CMK (cell line): ENCODE measurements at regions not wholly inside any gene's neighbourhood (a gene's known extent, or its start where the extent isn't known, plus 50 kb on each side); places are given as distances from the start of the nearest gene placed in this dataset.
"Not testable (repeated sequence)": the region's sequence is repeated elsewhere in the genome, so short reads cannot be mapped to it uniquely, and the experiment has no call there.

Source experiments
- DNase-seq: peaks from one replicate; pipeline ENCODE4 v3.0.0-alpha.2; 2010; ENCODE audit warnings: low read depth

DNA sequence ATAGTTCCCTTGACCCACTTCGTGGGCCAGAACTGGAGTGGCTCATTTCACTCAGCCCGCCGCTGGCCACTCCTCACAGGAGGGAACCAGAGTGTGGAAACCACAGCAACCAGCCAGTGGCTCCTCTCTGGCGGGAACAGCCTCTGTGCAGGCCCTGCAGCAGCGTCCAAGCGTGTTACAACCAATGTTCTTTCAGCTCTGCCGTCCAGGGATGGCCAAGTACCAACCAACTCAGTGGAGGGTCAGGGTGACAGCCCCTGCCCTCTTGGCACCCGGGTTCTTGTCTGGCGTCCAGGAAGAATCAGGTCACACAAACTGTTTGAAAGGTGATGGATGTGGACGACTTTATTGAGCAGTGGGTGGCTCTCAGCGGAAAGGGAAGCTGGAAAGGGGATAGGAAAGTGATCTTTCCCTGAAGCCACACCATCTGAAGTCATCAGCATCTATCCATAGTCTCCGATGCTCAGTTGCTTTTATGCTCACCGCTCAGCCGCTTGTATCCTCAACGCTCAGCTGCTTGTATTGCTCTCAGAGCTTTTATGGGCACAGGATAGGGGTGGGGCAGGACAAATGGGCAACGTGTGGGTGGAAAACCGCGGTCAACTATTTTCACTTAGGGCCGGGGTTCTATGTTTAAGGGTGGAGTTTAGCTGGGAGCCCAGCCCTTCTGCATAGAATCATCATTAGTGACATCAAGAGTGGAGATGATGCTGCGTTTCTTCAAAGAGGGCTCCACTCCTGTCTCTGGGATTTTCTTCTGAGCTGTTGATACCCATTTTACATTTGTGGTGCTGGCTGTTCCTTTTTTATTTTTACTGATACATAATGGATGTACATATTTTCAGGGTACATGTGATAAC, 250.2 kb downstream of the RRAGC start:
- DNase-seq, result no peak

DNA sequence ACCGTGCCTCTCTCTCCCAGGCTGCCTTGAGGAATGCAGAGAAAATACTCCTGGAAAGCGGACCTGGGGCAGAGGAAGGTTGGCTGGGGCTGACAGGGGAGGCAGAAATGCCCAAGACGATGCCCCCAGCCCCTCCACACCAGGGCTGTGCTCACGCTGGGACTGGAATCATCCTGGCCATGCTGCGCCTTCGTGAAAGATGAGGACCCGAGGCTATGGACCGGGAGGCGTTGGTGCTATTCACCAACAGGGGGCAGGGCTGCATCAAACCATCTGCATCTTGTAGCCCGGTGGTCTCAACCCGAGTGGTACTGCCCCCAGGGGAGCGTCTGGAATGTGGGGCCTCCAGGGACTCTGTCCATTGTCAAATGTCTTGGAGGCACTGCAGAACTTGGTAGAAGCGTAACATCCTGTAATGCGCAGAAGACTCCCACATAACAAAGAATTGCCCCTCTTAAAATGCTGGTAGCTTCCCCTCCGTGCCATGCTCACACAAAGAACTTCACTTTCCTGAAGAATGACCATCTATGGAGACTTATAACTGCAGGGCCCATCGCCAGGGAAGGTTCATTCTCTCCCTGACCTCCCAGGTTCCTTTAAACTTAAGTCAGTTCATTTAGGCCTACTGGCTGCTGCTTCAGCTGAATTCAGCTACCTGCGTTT, 251.2 kb downstream of the RRAGC start:
- DNase-seq, result no peak

DNA sequence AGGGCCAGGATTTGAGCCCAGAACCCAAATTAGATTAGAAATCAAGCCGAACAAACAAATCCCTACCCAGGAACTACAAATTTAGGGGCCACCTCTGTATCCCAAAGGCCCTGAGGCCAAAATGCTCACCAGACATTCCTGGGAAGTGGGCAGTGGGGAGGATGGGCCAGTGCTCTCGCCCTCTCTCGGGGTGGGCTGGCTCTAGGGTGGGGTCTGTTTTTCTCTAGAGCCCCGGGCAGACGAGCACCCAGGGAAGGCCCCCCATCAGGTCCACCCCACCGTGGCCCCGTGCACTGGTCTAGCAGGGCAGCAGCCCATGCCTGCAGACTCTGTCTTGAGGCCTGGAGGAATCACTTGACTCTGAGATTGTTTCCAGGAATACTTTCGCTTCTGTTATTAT, 252.0 kb downstream of the RRAGC start:
- no peak for DNase-seq

DNA sequence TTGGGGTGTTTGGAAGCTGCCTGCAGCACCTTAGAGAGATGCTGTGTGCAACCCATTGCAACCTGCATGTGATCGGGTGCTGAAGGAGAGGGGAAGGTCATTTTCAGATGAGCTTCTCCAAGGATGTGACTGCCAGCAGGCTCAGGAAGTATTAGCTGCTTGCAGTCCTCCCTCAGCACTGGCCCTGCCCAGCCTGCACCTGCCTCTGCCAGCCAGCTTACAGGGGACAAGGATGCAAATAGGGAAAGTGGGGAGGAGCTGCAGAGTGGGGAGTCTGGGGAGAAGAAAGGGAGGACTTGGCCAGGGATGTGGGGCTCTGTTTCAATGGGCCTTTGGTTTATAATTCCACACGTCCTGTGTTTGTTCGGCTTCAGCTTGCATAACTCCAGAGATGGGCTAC, 254.5 kb downstream of the RRAGC start:
- DNase-seq, result no peak

DNA sequence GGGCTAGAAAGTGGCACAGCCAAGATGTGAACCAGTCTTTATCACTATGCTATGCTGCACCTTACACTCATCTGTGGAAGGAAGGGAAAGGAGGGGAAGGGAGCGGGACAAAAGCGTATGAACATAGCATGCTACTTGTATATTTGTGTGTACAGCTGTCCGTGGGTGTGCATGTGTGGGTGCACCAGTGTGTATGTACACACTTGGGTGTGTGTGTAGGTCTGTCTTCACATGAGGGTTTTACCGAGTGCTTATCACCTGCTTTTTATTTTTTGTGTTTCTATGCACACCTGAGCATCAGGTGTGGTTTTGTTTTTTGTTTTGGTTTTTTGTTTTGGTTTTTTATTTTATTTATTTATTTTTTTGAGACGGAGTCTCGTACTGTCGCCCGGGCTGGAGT, 255.7 kb downstream of the RRAGC start:
- no peak for DNase-seq

DNA sequence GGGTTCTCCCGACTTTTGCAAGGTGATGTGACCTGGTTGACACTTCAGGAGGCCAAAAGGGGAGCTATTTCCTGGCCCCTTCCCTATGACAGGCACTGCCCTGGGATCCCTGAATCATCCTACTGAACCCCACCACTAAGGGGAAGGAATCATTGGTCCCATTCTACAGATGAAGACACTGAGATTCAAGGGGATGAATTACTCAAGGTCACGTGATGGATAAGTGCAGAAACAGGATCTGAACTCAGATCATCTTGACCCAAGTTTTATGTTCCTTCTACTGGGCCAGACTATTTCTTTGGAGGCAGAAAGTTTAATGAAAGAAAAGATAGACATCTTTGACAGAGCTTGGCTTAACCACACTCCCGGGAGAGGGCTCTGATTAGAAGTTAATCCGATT, 258.7 kb downstream of the RRAGC start:
- no peak for DNase-seq

DNA sequence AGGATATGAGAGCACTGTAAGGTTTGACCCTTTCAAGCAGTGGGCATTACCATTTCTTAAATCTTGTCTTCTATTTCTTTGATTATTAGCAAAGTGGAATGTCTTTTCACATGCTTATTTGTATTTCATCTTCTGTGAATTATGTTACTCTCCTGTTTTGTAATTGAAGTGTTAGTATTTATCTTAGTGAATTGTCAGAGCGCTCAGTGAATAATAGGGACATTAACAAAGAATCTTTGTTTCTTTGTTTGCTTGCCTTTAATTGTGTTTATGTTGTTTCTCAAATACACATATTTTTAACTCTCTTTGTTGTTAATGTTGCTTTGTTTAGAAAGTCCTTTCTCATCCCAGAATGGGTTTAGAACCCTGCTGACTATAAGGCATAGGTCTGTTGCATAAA, 259.3 kb downstream of the RRAGC start:
- DNase-seq, result no peak

DNA sequence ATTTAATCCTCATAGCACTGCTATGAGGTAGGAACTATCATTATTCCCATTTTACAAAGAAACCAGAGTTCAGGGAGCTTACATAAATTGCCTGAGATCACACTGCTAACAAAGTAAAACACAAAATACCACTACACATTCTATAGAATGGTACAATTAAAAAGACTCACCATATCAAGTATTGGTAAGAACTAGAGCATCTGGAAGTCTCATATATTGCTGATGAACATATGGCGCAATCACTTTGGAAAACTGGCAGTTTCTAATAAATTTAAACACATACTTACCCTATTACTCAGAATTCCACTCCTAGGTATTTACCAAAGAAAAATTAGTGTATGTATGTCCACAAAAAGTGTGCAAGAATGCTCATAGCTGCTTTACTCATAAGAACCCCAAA, 261.5 kb downstream of the RRAGC start:
- DNase-seq, result no peak

DNA sequence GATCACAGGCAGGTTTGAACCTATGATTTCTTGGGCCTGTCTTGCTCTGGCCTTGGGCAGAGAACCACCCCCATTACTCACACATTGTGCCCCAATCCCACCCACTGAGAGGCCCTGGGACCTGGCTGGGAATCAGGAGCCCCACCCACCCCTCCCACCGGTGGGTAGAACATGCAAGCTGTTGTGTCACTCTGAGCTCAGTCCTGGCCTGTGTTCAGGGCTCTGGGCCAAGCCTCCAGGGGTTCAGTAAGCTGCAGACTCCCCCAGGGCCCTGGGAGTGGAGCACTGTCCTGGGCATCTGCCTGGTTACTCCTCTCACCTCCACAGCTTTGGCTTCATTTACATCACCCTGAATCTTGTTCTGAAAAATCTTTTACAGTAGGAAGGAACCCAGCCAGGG, 270.5 kb downstream of the RRAGC start:
- no peak for DNase-seq

DNA sequence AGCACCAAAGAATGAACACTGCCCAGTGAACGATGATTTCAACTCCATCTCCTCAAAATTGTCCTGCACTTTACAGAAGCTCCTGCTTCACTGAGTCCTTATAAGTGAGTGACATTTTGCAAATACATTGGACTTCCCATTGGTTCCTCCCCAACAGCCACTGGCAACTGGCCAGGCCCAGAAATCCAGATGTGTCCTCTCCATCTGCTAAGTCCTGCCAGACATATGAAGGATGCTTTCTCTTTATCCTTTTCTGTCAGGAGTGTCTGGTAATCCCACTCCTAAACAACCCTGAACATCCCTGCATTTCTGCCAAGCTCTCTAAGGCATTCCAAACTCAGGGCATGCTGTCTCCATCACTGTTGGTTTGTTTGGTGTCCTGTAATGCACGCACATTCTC, 271.8 kb downstream of the RRAGC start:
- DNase-seq, result no peak

DNA sequence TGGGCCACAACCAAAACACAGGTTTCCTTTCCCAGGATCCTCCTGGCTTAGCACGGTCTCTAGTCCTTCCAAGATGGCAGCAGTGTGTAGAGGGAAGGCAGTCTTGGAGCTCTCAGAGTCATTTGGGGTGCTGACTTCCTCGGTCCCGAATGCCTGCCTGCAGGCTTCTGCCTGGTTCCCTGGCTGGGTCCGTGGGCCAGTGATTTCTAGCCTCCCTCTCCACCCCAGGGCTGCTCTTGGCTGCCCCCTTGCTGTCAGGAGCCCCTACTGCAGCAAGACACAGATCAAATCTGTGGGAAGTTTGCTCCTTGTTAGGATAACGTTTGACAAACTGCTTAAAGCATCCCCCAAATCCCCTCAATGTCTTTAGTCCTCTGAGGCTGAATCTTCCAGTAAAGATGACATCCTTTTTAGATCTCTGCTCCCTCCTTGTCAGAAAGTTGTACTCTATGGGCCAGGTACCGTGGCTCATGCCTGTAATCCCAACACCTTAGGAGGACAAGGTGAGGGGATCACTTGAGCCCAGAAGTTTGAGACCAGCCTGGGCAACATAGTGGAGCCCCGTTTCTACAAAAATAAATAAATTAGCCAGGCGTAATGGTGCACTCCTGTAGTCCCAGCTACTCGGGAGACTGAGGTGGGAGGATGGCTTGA, 272.5 kb downstream of the RRAGC start:
- DNase-seq, result no peak

DNA sequence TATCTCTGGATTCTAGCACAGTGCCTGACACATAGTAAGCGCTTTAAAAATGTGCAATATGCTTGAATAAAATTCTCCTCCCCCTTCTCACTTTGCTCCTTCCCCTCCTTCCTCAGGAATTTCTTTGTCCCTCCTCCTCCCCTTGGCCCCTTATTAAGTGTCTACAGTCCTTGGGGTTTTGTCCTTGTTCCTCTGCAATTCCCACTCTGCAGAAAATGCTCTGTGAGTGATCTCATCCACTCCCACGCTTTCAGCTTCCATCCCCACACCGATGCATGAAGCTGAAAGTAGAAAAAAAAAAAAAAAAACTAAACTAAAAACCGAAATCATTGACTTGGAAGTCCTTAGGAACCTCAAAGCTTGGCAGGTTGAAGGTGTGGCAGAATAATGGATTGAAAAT, 273.6 kb downstream of the RRAGC start:
- no peak for DNase-seq

DNA sequence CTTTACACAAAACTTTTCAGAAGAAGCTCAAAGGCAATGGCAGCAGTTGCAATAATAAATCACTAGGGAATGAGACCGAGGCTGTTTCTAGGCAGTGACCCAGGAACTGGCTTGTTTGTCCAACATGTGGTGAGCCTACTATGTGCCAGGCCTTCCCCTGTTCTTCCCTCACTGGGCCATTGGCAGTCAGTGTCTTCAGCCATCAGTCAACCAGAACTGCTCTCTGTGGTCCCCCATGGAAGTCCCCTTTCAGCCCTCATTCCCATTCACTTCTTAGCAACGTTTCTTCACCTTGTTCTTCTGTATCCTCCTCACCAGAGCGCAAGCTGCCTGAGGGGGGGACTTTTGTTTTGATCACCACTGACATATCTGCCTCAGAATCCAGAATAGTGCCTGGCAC, 274.1 kb downstream of the RRAGC start:
- DNase-seq, result no peak

DNA sequence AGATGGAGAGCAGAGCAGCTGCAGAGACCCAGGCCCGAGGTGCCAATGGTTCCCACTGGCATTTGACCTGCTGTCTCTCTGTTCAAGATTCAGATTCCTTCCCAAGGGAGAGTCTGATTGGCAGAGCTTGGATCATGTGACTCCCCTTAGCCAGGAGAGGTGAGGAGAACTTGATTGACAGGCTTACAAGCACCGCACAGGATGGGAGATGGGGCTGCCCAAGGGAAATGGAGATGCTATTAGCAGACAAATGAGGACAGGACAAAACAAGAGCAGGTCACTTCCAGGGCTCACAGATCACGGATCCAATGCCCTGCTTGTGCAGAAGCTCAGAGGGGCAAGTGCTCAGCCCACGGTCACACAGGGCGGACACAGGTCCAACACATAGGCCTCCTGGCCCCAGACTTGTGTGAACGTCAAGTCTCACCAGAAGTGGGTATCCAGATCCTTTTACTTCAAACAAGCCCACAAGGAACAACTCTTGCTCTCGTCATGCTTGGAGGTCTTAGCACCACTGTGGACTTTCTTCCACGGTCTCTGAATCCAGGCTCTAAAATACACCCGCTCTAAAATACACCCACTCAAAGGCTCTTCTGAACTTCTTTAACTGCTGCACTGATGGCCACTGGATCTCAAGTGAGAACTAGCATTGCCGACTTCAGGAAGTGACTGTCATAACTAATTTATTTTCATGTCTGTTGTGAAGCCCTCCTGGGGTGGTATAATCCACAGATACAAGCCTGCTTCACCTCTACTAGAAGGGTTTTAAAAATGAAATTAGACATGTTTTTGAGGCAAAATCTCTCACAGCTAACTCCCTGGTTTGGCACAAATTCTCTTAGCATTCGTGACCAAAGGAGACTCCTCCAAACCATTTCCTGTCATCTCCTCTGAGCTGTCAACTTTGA, 274.9 kb downstream of the RRAGC start:
- no peak for DNase-seq

DNA sequence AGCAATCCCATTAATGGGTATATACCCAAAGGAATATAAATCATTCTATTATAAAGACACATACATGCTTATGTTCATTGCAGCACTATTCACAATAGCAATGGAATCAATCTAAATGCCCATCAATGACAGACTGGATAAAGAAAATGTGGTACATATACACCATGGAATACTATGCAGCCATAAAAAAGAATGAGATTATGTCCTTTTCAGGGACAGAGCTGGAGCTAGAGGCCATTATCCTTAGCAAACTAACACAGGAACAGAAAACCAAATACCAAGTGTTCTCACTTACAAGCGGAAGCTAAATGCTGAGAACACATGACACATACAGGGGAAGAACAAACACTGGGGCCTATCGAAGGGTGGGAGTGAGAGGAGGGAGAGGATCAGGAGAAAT, 276.3 kb downstream of the RRAGC start:
- DNase-seq, result not testable (repeated sequence)

DNA sequence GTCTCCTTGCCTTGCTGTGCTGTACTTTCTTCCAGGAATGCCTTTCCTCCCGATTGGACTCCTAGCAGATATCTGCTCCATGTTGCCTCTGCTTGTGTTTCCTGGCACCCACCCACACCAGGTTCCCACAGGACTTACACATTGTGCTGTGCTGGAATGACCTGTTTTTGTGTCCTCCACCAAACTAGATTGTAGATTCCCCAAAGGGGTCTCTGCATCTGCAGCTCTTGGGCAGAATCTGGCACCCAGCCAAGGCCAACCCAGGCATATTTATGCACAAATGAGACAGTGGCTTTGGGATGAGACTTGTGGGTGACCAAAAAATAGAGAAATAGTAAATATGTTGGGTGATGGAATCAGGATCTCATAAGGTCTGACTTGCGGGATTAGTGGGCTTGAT, 278.2 kb downstream of the RRAGC start:
- no peak for DNase-seq

DNA sequence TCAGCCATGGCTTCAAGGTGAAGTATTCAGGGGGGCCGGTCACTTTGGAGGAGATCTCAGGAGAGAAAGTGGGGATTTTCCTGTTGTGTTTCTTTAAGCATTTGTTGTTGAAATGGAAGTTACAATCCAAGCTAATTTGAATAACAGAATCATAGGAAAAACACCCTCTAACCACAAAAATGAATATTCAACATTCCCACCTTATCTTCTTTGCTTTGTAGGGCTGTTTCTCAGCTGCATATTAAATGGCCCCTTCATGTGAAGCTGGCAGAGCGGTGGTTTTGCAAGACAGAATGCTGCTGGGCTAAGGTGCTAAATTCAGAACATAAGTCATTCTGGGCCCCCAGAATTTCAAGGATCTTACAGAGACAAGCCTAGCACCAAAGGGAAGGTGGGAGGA, 279.0 kb downstream of the RRAGC start:
- DNase-seq, result no peak

DNA sequence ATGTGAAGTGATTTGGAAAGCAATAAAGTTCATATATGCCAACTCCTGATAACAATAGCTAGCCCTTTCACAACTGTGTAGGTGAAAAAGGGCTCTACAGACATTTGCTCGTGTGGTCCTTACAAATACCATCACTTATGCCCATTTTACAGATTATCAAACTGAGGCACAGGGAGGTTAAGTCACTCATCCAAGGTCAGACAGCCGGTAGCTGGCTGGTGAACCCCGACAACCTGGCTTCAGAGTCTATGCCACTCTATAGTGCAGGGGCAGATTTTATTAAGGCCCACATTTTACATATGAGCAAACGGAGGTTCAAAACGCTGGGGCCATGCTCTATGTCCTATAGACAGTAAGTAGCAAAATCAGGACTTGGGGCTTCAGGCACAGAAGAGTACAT, 280.5 kb downstream of the RRAGC start:
- no peak for DNase-seq

DNA sequence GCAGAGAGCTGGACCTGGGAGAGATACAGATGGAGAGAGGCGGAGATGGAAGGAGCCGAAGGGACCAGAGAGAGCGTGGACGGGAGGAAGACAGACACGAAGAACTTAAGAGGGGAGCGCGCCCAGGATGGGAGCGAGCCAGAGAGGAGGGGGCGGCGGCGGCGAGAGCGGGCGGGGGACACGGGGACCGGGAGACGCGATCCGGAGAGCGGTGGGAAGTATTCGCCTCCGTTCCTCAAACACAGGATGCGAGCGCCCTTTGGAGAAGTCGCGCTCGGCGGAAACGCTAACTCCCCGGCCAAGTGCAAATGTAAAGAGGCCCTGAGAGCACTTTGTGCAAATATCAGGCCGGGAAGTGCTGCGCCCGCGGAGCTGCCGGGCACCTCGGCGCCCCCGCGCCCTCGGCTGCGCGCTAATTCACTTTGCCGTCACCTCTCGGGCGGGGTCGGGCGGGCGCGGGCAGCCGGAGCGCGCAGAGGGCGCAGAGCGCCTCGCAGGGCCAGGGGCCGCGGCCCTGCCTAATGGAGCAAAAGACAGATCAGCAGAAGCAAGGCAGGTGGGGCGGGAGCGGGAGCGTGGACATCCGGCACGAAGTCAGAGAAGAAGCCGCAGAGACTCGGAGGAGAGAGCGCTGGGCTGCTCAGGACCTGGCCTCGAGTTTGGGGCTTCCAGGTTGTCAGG, 281.2 kb downstream of the RRAGC start:
- DNase-seq, result no peak

DNA sequence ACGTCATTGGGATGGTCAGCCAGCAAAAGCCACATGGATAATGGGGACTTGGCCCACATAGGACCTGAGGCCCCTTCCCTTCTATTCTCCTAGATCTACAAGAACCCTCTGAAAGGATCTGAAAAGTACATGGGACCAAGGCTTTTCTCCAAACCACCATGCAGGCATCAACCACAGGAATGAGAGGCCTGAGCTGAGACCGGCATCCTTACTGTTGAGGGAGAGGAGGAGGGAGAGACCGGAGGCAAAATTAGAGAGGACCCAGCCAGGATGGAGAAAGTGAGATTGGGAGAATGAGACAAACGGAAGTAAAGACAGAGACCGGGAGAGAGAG, 281.7 kb downstream of the RRAGC start:
- DNase-seq, result no peak

DNA sequence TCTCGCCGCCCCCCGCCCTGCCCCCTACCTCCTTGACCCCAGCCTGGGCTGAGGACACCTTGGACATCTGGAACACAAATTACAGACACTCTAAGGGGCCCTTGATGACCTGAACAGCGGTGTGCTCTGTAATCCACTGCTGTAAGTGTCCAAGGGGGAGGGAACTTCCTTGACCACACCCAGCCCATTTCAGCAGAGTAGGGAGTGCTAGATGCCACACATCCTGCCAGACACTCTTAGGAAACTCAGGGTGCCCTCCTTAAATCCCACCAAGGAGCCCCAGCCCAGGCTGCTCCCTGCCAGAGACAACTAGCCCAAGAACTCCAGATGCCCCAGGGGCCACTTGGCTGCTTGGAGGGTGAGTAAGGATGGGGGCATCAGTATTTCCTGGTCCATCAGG, 282.2 kb downstream of the RRAGC start:
- DNase-seq, result no peak

DNA sequence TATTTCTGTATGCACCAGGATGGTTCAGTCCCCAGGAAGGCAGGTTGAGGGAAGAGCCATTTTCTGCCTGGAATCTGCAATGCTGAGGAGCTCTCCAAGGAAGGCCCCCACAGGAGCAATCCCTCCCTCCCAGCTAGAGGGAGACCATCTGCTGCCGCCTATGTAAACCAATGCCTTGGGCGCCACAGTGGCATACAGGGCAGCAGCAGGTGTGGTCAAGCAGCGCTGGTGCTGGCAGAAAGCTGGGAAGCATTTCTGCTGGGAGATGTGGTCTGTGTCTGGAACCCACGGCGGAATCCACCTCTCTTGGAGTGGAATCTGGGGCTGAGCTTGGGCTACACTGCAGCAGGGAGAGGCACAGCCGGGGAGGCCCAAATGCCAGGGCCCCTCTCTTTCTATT, 283.3 kb downstream of the RRAGC start:
- DNase-seq, result no peak
